DMS114 treated with DMSO at 0.1 percent for 48 hours (cell line): ENCODE measurements at regions not wholly inside any gene's neighbourhood (a gene's known extent, or its start where the extent isn't known, plus 50 kb on each side); places are given as distances from the start of the nearest gene placed in this dataset.
"Not testable (repeated sequence)": the region's sequence is repeated elsewhere in the genome, so short reads cannot be mapped to it uniquely, and the experiment has no call there.

Source experiments
- DNase-seq: peaks from one replicate; lab custom pipeline; 2025; ENCODE audit not compliant: unreplicated experiment; lab: John Stamatoyannopoulos, UW

DNA sequence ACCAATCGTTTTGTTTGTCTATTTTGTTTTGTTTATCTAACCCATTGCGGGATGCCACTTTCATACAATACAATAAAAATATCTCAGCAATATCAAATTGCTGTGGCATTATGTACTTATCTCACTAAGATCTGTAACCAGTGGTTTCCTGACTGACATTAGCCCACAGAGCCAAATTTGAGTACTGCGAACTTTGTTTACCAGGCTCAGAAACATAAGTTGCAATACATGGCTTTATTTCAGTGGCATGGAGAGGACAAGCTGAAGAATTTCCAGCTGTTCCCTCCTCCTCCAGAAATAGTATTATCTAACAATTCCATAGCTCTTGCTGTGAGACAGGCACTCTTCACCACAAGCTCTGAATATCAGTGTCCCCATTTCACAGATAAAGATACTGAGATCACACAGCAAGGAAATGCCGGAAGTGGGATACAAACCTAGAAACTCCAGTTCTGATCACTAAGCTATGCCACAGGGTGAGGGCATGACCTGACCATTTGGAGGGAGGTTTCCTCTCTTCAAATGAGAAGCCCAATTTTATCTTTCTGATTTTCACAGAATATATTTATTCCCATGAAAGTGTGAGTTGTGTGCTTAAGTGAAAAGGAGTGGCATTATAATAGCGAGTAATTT is 469.9 kb upstream of the CBLB start:
- no peak for DNase-seq

DNA sequence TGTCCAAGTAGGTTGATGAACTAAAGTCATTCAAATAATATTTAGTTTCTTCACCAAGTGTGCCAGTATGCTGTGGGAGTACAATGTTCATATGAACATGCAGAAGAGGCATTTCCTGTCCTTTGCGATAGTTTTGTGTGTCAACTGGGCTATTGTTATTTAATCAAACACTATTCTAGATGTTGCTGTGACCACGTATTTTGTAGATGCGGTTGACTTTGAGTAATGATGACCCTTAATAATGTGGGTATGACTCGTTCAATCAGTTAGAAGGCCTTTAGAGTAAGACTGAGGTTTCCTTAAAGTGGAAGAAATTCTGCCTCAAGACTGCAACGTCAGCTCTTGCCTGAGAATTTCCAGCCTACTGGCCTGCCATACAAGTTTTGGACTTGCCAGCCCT is 470.7 kb upstream of the CBLB start:
- no peak for DNase-seq

DNA sequence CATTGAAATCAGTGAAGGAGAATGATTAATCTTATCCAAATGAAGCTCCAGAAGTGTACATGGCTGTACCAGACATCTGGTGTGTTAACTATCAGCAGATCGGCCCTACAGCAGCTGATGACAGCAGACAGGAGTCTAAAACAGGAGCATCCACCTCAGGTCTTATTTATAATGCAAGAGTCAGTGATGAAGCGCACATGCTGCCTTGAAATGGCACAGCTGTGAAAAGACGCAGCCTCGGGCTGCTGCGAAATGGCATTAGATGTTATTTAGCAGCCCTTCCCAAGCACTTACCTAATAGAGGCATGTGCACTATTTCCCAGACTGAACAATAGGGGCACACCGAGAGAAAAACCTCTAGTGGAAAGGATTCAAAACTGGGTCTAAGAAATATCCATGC is 472.3 kb upstream of the CBLB start:
- no peak for DNase-seq

- no peak for DNase-seq
Observed at GRCh38 chr3:106341586-106342162, 472.9 kb upstream of the CBLB start.

GRCh38 chr3:106342386-106342785 is 473.6 kb upstream of the CBLB start:
- DNase-seq, result no peak

DNA sequence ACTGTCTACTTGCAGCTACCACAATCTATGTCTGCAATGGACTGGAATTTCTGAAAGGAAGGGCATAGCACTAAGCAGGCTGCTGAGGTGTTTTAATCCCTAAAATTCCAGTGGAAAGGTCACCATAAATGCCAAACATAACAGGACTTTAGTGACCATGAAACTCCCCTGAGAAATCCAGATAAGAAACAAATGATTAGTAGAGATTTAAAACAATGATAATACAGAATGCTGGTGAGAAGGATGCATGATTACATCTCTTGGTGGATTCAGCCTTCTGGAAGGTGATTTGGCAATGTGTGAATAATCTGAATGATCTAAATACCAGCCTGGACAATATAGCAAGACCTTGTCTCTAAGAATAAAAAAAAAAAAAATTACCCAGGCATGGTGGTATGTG is 475.0 kb upstream of the CBLB start:
- DNase-seq, result no peak

DNA sequence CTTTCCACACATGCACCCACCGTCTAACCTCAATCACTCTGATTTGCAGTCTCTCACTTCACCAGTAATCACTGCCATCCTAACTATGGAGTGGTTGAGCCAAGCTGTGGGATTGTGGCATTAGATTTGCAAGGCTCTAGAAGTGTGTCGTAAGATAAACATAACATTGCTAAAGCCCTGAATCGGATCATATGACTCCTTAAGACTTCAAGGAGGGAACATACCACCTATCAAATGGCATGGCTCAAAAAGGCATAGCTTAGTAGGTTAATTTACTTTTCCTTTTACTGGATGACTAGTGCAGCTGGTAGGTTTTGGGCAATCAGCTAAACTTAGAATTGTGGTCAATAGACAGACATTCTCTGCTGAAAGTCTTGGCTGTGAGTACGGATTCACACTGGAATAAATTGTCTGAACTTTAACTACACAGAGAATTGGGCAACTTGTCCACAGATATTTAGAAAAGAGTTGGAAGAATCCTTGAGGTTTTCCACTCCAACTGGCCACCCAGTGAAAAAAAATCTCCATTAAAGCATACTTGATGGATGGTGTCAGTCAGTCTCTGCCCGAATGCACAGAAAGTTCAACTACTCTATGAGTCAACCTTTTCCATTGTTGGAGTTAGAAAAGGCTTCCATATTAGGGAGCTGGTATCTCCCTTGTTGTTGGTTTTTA is 476.7 kb upstream of the CBLB start:
- no peak for DNase-seq

DNA sequence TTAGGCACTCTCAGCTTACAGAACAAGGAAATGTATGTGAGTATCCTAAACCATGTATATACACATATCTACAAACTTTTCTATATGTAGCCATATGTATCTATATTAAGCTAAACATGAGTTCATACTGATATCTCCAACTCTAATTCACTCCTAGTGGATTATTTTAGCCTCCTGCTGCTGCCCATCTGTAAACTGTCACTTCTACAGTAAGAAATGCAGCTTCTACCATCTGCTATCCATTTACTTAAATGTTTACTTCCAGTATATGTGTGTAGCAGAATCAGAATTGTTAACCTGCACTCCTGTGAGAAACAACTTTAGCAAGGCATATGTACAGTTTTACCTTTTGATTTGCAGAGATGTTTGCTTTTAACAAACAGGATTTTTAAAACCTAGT is 478.5 kb upstream of the CBLB start:
- no peak for DNase-seq

DNA sequence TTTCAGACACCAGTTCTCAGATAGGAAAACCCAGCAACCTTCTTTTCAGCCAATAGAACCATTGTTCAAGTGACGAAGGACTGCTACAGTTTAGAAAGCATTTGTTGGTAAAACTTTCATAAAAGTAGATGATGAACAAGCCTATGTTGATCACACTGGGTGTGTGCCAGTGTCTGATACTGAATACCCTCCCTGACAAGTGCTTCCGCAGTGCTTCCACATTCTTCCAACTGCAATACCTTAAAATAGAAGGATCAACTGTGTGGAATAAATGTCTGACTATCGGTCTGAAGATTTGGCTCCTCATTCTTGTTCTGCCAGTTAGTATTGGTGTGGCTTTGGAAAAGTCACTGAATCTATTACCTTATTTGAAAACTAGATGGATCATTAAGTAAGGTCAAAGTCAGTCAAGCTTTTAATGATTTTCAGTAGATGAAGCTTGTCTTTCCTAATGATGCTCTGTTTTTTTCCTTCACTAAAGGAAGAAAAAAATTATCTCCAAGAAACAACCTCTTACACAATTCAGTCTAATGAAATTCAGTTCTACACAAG is 479.4 kb upstream of the CBLB start:
- no peak for DNase-seq

DNA sequence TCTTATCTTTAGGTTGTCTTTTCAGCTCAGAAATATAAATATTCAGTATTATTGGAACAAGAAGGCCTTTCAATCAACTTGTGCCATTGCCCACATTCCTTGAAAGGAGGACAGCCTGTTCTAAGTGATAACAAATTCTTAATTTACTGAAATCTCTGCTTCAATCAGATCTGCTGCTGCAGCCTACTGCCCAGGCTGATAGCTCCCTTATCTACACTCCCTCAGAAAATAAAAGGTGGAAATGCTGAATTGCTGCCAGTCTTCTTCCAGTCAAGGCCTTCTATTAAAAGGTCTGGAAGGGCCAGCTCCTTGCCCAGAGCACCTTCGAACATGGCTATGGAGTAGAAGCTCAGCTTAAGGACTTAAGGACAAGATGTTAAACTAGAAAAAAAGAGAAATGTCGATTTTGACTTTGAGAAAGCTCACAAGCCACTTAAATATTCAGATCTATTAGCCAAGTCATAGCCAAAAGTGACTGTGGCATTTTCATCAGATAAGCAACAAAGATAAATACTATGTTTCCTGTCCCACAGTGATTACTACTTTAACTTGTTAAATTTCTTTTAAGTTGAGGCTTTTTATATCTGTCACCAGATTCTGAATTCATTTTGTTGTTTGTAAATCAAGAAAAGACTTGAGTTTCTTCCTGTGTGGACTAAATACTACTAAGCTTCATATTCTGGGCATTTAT is 480.5 kb upstream of the CBLB start:
- no peak for DNase-seq

- DNase-seq, result no peak
Observed at GRCh38 chr3:106355873-106356272, 487.1 kb upstream of the CBLB start.

GRCh38 chr3:106359692-106360091 is 490.9 kb upstream of the CBLB start:
- no peak for DNase-seq

DNA sequence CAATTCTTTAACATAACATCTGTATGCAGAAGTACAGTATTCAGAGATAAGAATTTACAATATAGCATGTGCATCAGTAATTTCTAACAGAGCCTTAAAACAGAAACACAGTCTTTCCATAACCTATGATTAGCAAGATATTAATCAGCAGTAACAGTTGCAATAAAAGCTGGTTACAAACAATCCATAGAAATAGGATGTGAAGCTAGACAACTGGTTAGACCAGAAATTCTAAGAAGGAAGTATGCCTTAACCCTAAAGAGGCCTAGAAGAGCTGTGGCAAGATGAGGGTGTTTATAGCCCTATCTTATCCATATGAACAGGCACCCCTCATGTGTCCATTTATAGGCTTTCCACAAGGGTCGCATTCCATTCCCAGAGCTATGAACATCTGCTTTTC is 492.1 kb upstream of the CBLB start:
- DNase-seq, result not testable (repeated sequence)

GRCh38 chr3:106364477-106364876 is 495.7 kb upstream of the CBLB start:
- no peak for DNase-seq

- DNase-seq, result no peak
Observed at GRCh38 chr3:106365061-106365691, 496.4 kb upstream of the CBLB start.

DNA sequence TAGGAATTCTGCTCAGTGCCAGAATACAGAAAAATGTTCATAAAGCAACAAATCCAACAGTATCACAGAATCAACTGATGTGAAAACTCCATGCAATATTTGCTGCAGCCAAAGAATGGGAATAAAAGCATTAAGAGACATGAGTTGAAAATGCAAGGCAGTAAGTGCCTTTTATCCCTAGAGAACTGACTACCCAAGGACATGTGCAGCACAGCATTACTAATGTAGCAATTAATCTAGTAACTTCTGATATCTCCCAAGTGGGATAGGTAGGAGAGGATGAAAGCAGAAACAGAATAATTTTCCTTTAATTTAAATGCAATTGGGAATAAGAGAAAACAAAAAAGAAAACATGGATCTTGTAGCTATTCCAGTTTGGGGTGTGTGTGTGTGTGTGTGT is 497.5 kb upstream of the CBLB start:
- DNase-seq, result no peak

- no peak for DNase-seq
Observed at GRCh38 chr3:106367496-106367895, 498.7 kb upstream of the CBLB start.

- DNase-seq, result no peak
Observed at GRCh38 chr3:106371221-106371970, 502.6 kb upstream of the CBLB start.

DNA sequence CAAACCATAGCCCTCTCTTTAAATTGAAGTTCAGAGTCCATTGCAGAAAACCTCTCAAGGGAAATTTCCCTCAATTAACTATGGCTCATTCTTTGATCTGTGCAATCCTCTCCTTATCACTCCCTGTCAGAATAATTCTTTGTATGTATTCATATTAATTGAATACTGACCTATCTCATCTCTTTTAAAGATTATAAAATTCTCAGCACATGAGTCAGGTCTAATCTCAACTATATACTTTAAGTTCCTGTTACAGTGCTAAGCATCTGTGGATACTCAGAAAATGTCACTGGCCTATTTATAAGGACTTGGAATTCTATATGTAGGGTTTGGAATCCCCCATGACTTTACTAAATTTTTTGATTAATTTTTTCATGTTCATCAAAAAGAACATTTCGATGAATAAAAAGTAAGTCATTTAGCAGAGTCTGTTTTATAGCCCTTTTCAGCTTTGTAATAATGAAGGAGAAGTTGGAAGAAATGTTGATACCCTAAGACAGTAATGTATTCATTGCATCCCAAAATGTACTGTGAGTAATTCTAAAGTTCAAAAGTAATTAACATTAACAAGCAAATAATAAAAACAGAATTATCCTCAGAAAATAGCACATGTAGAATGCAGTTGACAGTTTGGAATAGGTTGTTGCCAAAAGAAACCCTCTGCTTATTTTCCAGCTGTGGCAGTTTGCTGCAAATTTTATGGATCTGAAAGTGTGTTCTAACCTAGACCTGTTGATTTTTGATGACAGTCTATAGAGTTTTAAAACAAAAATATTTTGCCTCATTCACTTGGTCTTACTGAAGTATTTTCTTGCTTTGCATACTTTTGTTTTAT is 503.4 kb upstream of the CBLB start:
- DNase-seq, result no peak

DNA sequence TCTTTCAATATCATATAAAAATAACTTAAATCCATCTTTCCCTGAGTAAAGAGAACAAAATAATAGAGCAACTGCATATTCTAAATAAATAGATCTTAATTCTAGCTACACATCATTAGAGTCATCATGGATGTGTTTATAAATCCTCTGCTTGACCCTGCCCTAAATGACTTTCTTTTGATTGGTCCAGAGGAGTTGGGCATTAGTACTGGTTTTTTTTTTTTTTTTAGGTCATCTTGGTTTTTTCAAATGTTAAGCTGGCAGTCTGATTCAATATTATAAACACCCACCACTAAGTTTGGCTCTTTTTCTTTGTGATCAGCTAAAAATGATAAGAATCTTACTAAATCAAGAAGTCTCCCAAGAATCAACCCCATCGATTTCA is 504.0 kb upstream of the CBLB start:
- no peak for DNase-seq
